AG20443 (cell line): ENCODE measurements at regions not wholly inside any gene's neighbourhood (a gene's known extent, or its start where the extent isn't known, plus 50 kb on each side); places are given as distances from the start of the nearest gene placed in this dataset.

ENCODE experiments used
- DNase-seq: peaks from one replicate; pipeline ENCODE4 v3.0.0; 2012; ENCODE audit warnings: low spot score, mixed read lengths

DNA sequence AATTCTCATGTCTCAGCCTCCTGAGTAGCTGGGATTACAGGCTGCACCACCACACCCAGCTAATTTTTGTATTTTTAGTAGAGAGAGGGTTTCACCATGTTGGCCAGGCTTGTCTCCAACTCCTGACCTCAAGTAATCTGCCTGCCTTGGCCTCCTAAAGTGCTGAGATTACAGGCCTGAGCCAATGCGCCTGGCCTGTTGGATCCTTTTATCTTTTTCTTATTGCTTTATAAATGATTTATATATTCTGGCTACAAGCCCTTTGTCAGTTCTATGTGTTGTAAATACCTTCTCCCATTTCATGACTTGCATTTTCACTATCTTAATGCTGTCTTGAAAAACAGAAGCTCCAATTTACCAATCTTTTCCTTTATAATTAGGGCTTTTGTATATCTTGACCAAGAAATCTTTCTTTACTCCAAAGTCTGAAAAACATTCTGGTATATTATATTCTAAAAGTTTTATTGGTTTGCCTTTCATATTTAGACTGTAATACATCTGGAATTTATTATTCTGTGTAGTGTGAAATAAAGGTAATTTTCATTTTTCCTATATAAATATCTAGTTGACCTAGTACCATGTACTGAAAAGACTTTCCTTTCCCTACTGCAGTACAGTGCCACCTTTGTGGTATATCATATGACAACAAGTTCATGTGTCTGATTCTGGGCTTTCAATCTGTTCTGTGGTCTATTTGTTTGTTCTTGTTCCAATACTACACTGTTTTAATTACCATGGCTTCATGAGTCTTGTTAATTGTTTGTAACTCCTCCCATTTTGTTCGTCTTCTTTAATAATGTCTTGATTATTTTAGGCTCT, 52.9 kb upstream of the RNU6-1 start:
- no peak for DNase-seq

DNA sequence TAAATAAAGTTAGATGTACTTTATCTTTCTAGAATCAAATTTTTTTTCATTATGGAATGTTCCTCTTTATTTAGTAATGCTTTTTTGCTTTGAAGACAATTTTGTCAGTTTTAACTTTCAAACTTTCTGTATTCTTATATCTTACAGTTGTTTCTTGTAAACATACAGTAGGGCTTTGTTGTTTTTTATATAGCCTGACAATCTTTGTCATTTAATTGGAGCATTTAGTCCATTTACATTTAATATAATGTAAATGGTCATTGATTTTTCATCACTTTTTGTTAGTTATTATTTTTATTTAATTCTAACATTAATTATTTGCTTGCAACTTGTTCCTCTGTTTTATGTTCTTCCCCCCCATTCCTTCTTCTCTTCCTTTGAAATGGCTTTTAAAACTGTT, 55.4 kb upstream of the RNU6-1 start:
- DNase-seq = no peak

DNA sequence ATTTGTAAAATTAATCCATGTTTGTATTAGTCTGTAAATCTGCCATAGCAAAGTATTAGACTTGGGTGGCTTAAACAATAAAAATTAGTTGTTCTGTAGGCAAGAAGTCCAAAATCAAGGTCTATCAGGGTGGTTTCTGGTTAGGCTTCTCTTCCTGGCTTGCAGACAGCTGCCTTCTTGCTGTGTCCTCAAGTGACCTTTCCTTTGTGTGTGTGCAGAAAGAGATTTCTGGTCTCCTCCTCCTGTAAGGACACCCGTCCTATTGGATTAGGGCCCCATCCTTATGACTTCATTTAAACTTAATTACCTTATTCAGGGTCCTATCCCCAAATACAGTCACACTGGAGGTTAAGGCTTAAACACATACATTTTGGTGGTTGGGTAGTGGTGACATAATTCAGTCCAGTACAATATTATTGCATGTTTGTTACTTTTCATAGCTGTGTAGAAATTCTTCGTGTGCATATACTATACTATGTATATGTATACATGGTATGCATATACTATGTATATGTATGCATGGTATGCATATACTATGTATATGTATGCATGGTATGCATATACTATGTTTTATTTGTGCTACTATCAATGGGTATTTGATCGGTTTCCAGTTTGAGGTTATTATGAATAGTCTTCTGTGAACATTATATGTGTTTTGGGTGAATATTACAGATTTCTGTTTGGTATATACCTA, 57.9 kb upstream of the RNU6-1 start:
- no peak for DNase-seq

DNA sequence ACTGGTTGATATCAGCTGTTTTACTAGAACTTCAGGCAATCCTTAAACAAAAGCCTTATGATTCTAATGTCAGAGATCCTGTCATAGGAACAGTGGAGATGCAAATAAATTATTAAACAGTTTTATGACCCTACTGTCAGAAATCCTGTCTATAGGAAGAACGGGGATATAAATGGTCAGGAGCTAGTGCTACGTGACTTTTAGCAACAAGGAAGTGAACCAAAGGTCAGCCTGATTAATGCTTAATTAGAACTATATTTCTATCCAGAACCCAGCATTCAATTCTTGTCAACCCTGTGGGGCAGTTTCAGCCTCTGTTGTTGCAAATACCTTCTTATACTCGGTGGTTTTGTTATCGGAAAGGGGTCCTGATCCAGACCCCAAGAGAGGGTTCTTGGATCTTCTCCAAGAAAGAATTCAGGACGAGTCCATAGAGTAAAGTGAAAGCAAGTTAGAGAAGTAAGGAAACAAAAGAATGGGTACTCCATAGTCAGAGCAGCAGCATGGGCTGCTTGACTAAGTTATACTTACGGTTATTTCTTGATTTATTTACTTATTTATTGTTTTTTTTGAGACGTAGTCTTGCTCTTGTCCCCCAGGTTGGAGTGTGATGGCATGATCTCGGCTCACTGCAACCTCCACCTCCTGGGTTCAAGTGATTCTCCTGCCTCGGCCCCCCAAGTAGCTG, 59.9 kb upstream of the RNU6-1 start:
- no peak for DNase-seq

DNA sequence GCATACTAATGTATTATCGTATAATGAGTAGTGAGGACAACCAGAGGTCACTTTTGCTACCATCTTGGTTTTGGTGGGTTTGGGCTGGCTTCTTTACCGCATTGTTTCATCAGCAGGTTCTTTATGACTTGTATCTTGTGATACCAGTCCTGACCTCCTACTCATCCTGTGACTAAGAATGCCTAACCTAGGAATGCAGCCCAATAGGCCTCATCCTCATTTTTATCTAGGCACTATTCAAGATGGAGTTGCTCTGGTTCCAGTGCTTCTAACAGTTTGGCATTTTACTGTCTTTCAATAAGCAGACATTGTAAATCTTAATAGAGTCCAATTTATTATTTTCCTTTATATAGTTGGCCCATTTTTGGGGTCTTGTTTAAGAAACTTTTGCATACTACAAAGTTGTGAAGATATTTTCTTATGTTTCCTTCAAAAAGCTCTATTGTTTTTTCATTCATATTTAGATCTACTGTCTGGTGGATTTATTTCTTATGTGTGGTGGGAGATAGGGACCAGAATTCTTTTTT, 60.8 kb upstream of the RNU6-1 start:
- no peak for DNase-seq

DNA sequence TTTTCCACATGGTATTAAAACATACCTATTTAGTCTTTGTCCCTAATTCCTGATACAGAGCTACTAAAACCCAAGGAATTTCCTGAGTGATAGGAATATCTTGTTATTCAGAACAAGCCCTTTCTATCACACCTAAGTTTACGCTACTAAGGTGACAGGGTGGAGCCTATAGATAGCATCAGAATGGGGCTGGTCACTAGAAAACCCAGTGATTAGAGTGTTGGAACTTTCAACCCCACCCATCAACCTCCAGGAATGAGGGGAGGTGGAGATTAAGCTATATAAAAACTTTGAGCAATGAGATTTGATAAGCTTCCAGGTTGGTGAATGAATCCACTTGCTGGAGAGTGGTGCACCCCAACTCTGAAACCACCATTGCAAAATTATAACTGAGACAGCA, 62.1 kb upstream of the RNU6-1 start:
- DNase-seq = no peak

DNA sequence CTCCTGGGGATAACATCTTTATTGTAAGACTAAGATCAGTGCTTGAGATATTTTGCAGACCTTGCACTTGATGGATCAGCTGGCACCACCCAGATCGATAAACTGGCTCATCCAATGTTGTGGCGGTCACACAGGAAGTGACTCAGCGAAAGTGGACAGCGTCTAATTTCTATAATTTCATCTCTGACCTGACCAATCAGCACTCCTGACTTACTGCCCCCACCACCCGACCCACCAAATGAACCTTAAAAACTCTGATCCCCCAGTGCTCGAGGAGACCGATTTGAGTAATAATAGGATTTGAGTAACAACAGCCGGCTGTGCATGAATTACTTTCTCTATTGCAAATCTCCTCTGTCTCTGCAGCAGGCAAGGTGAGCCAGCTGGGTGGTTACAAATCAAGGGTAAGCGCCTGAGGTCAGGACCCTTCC, 62.7 kb upstream of the RNU6-1 start:
- no peak for DNase-seq

DNA sequence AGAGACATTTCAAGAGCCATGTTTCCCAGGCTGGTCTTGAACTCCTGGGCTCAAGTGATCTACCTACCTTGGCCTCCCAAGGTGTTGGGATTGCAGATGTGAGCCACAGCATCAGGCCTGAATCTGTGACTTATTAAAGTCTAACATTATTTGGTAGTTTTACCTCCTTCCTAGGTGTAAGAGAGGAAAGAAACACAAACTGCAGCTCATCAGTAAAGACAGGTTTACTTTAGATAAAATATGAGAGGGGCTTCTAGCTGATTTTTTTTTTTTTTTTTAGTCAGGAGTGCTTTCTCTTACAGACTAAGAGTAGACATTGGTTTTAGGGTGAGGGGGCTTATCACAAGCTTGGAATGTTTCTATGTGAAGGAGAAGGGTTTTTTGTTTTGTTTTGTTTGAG, 63.9 kb upstream of the RNU6-1 start:
- DNase-seq = no peak

DNA sequence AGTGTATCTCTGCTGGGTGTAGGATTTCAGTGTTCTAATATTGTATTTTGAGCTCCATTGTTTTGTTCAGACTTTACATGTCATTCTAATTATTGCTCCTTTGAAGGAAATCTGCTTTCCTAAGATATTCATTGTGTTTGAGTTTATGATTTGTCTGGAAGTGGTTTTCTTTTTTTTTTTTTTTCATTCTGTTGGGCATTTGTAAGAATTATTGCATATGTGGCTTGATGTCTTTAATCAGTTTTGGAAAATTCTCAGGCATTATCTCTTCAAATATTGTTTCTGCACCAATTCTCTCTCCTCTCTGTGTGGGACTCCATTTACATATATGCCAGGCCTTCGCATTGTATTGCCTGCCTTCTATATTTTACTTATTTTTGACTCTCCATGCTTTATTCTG, 65.8 kb upstream of the RNU6-1 start:
- no peak for DNase-seq

DNA sequence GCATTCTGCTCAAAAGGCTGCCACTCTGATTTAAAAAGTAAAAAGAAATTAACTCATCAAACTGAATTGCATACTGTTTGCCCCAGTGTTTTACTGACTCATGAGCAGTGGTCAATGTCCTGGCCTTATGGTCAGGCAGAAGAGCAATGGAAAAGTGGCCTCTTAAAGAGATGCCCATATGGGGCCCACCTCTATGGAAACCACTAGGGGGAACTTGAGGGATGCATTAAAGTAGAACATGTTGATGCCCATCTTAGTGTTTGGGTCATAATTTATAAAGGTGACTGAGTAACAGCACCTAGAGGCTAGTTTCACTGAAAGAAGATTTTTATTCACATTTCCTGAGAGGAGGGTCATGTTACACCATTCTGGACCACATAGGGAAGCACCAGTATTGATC, 66.5 kb upstream of the RNU6-1 start:
- no peak for DNase-seq

DNA sequence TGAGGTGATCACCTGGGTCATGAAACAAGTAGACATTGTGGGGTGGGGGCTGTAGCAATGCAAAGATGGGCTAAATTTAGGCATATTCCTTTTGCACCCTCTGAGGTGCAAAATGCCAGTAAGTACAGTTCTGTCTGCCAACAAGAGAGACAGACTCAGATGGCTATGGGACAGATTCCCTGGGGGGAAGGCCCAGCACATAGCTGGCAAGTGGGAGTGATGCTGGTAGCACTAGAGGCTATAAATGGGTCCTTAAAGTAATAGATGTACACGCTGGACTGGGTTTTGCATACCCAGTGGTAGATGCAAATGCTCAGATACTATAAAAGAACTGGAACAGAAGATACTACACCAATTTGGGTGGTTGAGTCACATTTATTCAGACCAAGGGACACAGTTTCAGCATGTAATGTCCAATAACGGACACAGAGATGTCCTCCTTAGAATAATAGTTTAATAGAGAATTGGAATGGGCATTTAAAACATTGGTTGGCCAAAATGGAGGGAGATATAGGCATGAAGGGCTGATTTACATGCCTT, 67.4 kb upstream of the RNU6-1 start:
- DNase-seq = no peak

DNA sequence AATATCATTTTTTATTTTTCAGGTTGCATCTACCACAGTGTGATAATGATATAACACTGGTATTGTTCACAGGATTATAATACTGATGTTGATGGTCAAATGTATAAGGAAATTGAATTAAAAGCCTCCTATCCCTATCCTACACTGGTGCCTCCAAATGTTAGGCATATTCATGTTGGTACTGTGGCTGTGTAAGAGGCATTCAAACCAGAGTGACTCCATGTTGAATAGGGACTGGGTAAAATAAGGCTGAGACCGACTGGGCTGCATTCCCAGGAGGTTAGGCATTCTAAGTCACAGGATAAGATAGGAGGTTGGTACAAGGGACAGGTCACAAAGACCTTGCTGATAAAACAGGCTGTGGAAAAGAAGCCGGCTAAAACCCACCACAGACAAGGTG, 68.9 kb upstream of the RNU6-1 start:
- DNase-seq = no peak

DNA sequence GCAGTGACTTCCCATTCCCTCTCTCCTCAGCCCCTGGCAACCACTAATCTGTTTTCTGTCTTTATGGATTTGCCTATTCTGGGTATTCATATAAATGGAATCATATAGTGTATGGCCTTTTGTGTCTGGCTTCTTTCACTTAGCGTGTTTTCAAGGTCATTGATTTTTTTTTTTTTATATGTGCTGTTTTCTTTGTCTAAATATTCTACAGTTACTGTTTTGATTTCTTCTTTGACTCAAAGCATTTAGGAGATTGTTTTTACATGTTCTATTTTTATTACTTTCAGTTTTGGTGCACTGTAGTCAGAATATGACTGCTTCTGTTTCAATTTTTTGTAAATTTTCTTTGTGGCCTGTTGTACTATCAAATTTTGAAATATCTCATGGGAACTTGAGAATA, 71.9 kb upstream of the RNU6-1 start:
- no peak for DNase-seq

DNA sequence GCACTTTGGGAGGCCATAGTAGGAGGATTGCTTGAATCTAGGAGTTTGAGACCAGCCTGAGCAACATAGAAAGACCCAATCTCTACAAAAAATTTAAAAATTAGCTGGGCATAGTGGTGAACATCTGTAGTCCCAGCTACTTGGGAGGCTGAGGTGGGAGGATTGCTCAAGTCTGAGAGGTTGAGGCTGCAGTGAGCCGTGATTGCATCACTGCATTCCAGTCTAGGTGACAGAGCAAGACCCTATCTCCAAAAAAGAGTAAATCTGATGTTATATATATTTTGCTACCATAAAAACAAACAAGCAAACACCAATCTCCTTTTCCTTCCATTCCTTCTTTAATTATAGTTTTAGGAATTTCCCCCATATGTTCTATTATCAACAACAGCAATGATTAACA, 74.2 kb upstream of the RNU6-1 start:
- no peak for DNase-seq

DNA sequence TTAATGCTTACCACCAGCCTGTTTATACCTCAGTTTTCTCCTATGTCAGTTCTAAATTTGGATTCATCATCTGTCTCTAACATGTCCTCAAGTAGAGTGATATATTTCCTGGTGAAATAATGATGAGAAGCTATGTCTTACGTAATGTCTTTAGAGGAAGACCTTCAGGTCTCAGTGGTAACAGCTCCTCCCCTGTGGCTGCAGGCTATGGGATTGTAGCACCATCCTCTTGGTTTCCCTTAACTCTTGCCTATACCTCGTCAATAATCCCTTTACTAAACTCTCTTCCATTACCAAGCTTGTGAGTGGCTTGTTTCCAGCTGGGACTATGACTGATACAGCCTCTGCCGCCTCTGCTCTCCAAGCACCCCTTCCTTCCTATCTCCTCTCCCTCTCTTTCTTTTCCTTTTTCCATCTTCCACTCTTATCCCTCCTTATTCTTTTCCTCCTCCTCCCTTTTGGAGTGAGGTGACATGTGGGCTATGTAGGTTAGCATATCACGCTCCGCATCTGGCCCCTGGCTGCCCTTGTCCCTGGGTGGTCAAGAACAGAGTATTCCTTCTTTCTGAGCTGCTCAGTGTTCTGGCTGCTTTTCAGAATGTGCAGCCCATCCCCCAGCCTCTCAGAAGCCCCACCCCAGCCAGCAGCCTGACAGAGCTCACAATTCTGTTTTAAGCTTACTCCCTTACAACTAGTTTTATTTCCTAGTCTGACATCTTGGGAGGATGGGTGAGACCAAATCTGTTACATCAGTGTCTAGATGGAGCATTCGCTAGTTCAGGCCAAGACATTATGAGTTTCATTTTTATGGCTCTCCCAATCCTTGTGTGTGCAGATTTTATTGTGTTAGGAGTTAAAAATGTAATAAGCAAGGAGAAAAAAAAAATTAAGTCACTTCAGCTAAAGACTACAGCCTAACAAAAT, 75.0 kb upstream of the RNU6-1 start:
- no peak for DNase-seq

DNA sequence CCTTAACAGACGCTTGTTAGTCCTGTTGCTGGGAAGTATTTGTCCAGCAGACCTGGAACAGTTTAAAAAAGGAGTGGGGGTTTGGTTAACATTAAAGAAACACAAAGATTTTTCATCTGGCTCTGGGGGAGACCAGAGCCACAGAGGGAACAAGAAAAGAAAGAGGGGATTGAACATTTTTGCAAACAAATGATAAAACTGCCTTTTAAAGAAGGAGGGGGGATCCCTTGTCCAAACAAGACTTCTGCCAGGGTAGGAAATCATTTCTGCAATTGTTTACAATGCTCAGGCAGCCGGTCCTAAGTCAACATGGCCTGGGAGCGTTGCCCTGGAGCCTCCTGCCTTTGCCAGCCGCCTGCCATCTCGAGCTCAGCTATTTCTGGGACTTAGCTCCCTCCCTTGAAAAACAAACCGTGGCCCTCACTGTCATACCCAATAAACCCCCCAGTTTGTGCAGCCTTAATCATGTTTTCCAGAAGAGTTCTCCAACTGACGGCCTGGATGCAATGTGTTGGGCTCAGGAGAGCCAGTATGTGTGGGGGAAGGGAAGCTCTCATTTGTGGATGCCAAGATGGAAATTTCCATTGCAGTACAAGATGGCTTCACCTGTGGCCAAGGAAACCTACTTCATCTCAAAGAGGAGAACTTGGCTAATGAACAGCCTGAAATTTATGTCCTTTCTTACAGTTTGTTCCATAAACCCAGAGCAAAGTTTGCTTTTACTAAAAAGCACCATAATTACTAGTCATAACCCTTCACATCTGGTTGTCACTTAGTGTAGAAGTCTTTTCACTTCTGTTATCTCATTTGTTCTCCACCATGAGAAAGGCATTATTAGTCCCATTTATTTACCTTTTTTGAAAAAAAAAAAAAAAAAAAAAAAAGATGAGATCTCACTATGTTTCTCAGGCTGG, 75.9 kb upstream of the RNU6-1 start:
- no peak for DNase-seq

DNA sequence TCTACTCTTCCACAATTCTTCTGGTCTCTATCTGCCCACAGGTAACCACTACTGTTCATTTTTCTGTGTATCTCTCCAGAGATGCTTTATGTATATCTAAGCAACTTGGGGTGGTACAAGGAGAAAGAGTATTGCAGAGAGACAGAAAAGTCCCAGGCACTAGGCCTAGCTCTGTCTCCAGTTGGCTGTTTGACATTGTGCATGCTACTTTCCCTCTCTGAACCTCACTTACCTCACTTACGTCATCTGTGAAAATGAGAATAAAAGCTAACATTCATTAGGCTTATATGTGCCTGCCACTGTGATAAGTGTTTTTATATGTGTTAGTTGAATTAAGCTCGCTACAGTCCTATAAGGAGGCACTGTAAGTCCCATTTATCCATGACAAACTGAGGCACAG, 76.7 kb upstream of the RNU6-1 start:
- no peak for DNase-seq

DNA sequence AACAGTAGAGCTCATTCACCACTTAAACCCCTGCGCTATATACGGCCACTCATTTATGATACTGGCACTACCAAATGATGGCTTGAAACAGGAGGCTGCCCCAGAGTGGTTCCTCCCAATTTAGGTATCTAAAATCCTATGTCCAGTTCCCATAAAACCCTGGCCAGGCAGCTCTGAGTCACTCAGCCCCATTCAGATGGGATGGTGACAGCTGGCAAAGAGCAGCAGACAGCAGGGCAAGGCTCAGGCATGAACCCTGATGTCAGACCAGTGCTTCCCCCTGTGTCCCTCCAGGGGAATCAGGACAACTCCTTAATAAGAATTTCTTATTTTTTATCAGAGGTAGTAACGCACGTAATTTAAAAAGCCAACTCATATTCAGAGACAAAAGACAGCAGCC, 77.2 kb upstream of the RNU6-1 start:
- no peak for DNase-seq

DNA sequence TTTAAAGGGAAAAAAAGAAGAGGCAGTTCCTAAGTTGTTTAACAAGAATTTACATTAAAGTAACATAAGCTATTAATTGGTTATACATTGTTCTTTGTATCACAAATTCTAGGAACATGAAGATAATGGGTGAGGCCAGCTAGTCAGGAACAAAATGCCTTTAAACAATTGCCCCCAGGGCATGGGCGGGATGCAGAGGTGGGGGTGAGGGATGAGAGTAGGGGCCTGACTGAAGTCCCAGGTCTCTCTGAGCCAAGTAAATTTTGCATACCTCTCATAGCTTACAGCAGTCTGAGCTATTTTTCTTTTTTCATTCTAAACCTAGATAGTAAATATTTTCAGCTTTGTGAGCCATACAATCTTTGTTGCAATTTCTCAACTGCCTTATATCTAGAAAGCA, 77.8 kb upstream of the RNU6-1 start:
- no peak for DNase-seq

DNA sequence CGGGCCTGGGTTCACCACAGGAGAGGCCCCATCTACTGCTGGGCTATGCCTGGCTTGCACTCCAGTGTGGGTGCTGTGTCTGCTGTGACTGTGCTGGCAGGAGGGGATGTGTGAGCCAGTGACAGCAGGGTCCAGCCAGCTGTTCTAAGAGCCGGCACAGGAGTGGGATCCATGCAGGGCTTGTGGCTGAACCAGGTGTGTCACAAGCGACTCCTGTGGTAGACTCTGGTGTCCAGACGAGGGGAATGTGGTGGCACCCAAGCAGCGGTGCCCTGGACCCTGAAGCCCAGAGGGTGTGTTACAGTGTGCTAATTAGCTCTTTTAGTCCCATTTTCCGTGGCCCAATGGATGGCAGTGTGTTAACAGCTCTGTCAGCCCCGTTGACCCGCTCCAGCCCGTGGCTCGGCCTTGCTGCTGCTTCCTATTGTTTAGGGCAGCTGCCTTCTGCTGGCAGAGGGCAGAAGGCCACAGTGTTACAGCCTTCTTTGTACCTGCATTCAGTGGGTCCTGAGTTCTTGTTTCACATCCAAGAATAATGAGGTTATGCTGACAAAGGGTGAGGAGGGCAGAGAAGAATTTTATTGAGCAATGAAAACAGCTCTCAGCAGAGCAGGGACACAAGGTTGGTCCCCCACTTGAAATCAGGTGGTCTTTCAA, 78.5 kb upstream of the RNU6-1 start:
- DNase-seq = no peak
